ENCODE measurements at regions not wholly inside any gene's neighbourhood (a gene's known extent, or its start where the extent isn't known, plus 50 kb on each side); places are given as distances from the start of the nearest gene placed in this dataset.

- Mint-ChIP-seq H3K27me3 (peaks cover 5% of the 10 kb centered on the region), H3K36me3 (ENCODE audit: low read depth) (peaks cover 4% of the 10 kb centered on the region), H3K4me1 (ENCODE audit: low read depth) (peaks cover 27% of the 10 kb centered on the region), H3K9me3 (peaks cover 16% of the 10 kb centered on the region), H3K27ac (peak overlapping the region; percentile 78), H3K4me3 (peak overlapping the region; percentile 5)
Measured at GRCh38 chr17:72421128-72422092, 300.6 kb downstream of the SOX9 start.

DNA sequence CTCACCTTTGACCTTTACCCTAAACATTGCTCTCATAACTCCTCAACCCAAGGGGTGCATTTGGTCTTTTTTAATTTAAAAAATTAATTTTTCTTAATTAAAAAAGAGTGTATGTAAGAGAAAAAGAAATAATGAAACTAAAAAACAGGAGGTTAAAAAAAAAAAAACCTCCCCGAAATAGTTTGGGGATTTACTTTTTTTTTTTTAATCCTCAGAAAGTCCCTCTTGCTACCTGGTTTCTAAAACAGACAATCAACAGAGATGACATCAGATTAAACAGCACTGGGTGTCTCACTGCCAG, 301.3 kb downstream of the SOX9 start:
- Mint-ChIP-seq H3K27me3 (peaks cover 5% of the 10 kb centered on the region), H3K4me3 (no peak overlapping the region), H3K27ac (no peak overlapping the region), H3K4me1 (ENCODE audit: low read depth) (peaks cover 27% of the 10 kb centered on the region), H3K9me3 (peaks cover 11% of the 10 kb centered on the region), H3K36me3 (ENCODE audit: low read depth) (peaks cover 4% of the 10 kb centered on the region)

DNA sequence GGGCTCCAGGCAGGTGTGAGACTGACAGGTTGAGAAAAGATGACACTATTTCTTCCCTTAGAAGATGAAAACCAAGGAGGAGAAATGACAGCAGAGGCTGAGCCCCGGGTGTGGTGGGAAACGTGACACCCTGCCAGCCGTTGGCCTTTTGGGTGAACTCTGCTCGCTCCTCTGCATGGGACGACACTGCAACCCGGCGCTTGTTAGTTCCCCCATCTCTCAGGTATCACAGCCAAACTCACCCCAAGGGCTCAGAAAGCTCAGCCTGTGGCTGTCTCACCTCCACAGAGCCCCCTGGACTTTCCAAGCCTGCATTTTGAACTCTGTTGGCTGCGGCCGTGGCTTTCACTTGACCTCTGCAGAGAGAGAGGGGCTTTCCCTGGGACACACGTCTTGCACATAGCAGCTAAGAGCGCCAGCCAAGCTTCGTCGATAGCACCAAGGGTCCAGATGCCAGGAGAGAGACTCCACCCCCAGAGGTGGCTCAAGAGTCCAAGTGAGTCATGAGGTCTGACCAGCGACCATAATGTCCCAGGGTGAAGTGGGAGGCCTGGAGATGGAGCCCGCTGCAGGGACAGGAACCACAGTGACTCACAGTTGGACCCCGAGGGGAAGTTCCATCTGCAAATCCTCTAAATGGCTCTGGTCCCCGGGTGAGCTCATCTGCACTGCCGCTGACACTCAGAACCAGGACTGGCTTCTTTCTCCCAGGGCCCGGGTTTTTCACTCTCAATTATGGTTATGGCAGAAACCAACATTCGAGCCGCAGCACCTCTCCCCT, 301.9 kb downstream of the SOX9 start:
- H3K9me3 Mint-ChIP-seq = peaks cover 11% of the 10 kb centered on the region
- H3K4me3 Mint-ChIP-seq = no peak overlapping the region
- peaks cover 4% of the 10 kb centered on the region for H3K36me3 Mint-ChIP-seq (ENCODE audit: low read depth)
- H3K27ac Mint-ChIP-seq = peak overlapping the region; percentile 58
- peaks cover 27% of the 10 kb centered on the region for H3K4me1 Mint-ChIP-seq (ENCODE audit: low read depth)
- peaks cover 5% of the 10 kb centered on the region for H3K27me3 Mint-ChIP-seq

DNA sequence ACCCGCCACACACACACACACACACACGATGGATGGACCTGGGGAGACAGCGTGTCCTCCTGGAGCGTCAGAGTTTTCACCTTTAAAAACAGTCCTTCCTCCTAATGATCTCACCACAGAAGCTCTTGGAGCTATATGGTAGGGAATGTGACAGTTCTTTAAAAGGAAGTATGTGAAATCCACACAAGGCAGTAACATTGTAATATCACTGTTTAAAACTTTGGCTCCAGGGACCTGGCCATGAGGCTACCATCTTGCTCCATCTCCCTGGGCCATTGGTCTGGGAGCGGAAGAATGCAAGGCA, 302.4 kb downstream of the SOX9 start:
- Mint-ChIP-seq H3K27me3 (peaks cover 2% of the 10 kb centered on the region), H3K4me1 (ENCODE audit: low read depth) (peaks cover 27% of the 10 kb centered on the region), H3K4me3 (no peak overlapping the region)

DNA sequence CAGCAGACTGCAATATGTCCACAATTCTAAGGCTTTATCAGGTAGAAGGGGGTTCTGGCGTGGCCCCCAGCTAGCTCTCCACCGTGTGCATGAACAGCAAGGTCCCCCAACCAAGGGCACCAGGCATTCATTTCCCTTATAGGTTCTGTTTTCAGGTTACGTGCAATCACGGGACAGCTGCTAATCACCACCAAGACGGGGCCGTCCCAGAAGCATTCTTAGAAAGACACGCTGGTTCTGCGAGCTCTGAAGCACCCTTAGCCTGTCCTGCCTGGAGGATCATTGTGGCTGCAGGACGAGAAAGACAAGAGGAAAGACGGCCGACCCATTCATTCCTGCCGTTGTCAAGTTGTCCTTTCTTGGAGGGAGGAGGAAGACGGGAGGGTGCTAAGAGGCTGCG, 302.9 kb downstream of the SOX9 start:
- no peaks in the 10 kb centered on the region for H3K27me3 Mint-ChIP-seq
- H3K36me3 Mint-ChIP-seq (ENCODE audit: low read depth) = no peaks in the 10 kb centered on the region
- peaks cover 27% of the 10 kb centered on the region for H3K4me1 Mint-ChIP-seq (ENCODE audit: low read depth)
- no peak overlapping the region for H3K27ac Mint-ChIP-seq
- peaks cover 5% of the 10 kb centered on the region for H3K9me3 Mint-ChIP-seq
- H3K4me3 Mint-ChIP-seq = no peak overlapping the region

More for the DNA sequence above, 302.4 kb downstream of the SOX9 start:
- H3K36me3 Mint-ChIP-seq (ENCODE audit: low read depth) = peaks cover 2% of the 10 kb centered on the region
- H3K27ac Mint-ChIP-seq = no peak overlapping the region
- H3K9me3 Mint-ChIP-seq = peaks cover 8% of the 10 kb centered on the region

GRCh38 chr17:72424505-72425117, 303.8 kb downstream of the SOX9 start:
- no peak overlapping the region for H3K27ac Mint-ChIP-seq
- H3K27me3 Mint-ChIP-seq = no peaks in the 10 kb centered on the region
- no peak overlapping the region for H3K4me3 Mint-ChIP-seq
- peaks cover 27% of the 10 kb centered on the region for H3K4me1 Mint-ChIP-seq (ENCODE audit: low read depth)
- no peaks in the 10 kb centered on the region for H3K36me3 Mint-ChIP-seq (ENCODE audit: low read depth)
- no peaks in the 10 kb centered on the region for H3K9me3 Mint-ChIP-seq

DNA sequence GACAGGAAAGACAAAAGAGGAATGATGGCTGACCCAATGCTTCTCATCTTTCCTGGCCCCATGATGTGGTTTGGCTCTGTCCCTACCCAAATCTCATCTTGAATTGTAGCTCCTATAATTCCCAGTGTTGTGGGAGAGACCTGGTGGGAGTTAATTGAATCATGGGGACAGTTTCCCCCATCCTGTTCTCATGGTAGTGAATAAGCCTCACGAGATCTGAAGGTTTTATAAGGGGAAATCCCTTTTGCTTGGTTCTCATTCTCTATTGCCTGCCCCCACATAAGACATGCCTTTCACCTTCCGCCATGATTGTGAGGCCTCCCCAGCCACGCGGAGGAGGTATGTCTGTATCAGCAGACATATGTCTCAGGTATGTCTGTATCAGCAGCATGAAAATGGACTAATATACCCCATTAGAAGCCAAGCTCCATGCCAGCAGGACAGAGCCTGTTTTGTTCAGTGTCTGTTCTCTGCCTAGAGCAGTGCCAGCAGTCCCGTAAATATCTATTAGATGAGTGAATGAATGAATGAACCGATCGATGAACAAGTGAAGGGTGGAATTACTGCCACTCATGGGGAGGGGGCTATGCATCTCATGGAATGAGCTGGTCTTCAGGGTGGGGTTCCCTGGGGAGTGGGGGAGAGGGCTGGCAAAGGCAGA, 304.4 kb downstream of the SOX9 start:
- Mint-ChIP-seq H3K36me3 (ENCODE audit: low read depth) (no peaks in the 10 kb centered on the region), H3K27ac (no peak overlapping the region), H3K4me3 (no peak overlapping the region), H3K4me1 (ENCODE audit: low read depth) (peaks cover 27% of the 10 kb centered on the region), H3K9me3 (no peaks in the 10 kb centered on the region), H3K27me3 (no peaks in the 10 kb centered on the region)

- H3K27me3 Mint-ChIP-seq = no peaks in the 10 kb centered on the region
- H3K4me3 Mint-ChIP-seq = no peak overlapping the region
- no peaks in the 10 kb centered on the region for H3K9me3 Mint-ChIP-seq
- no peak overlapping the region for H3K27ac Mint-ChIP-seq
- H3K4me1 Mint-ChIP-seq (ENCODE audit: low read depth) = peaks cover 27% of the 10 kb centered on the region
- no peaks in the 10 kb centered on the region for H3K36me3 Mint-ChIP-seq (ENCODE audit: low read depth)
Measured at GRCh38 chr17:72425794-72426168, 305.0 kb downstream of the SOX9 start.

DNA sequence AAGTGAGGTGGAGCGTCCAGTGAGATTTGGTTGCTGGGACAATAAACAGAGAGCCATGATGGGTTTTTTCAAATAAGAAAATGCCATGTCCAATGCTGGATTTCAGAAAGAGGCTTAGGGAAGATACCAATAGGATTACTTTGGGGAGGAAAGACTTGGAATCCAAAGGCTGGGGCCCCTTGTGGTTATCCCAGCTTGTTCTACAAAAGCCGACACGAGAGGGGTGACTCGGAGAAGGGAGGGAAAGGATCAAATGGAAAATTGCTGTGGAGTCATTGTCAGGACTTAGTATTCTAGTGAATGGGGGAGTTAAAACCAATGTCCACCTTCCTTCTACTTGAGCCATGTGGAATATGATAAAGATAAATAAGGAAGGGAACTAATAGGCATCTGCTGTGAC, 305.5 kb downstream of the SOX9 start:
- H3K27ac Mint-ChIP-seq = no peak overlapping the region
- no peaks in the 10 kb centered on the region for H3K36me3 Mint-ChIP-seq (ENCODE audit: low read depth)
- no peak overlapping the region for H3K4me3 Mint-ChIP-seq
- H3K9me3 Mint-ChIP-seq = no peaks in the 10 kb centered on the region
- H3K27me3 Mint-ChIP-seq = no peaks in the 10 kb centered on the region
- peaks cover 23% of the 10 kb centered on the region for H3K4me1 Mint-ChIP-seq (ENCODE audit: low read depth)

DNA sequence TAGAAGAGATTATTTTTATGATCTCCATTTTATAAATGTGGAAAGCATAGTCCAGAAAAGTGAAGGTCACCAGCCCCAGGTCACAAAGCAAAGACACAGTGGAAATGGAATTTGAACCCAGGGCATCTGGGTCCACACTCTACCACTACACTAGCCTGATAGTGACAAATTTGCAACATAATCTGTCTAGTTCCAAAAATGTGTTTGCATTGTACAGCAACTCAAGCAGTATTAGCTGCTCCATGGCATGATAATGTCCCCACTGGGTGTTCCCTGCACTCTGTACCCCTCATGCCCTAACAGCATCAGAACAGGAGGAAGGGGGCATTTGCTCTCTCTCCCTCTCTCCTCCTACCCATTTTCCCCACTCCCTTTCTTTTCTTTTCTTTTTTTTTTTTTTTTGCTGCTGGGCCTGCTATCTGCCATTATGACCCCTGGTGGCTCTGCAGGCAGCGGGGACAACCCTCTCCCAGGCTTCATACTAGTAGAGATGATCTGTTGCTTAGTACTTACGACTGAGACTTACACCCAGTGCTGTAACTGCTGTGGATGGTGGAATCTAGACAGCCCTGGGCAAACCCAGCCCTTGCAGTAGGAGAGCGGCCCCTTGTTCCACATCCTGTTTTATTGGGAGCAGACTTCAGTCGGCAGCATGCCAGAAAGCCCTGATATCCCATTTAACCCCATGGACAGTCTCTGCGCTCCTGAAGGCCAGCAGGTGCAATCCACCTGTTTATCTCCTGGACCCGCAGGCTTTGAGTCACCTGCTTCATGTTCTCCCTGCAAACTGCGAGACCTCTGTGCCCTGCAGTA, 306.3 kb downstream of the SOX9 start:
- Mint-ChIP-seq H3K27me3 (no peaks in the 10 kb centered on the region), H3K9me3 (no peaks in the 10 kb centered on the region), H3K4me3 (no peak overlapping the region), H3K36me3 (ENCODE audit: low read depth) (no peaks in the 10 kb centered on the region), H3K4me1 (ENCODE audit: low read depth) (peaks cover 14% of the 10 kb centered on the region), H3K27ac (no peak overlapping the region)

DNA sequence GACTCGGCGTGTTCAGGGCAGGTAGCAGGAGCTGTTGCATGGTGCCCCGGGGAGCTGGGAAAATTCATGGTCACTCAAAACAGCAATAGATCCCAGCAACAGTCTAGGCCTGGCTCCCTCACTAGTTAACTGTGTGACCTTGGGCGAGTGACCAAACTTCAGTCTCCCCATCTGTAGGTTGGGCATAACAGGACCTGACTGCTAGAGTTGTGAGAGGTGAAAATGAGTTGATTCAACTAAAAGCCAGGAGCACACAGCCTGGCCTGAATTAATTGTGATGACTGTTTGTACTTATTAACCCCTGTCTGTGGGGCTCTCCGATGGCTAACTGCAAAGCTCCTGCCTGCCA, 306.9 kb downstream of the SOX9 start:
- H3K4me1 Mint-ChIP-seq (ENCODE audit: low read depth) = peaks cover 12% of the 10 kb centered on the region
- no peak overlapping the region for H3K27ac Mint-ChIP-seq
- no peaks in the 10 kb centered on the region for H3K36me3 Mint-ChIP-seq (ENCODE audit: low read depth)
- no peaks in the 10 kb centered on the region for H3K9me3 Mint-ChIP-seq
- no peak overlapping the region for H3K4me3 Mint-ChIP-seq
- no peaks in the 10 kb centered on the region for H3K27me3 Mint-ChIP-seq

GRCh38 chr17:72429066-72429638, 308.3 kb downstream of the SOX9 start:
- no peaks in the 10 kb centered on the region for H3K36me3 Mint-ChIP-seq (ENCODE audit: low read depth)
- no peaks in the 10 kb centered on the region for H3K27me3 Mint-ChIP-seq
- peaks cover 8% of the 10 kb centered on the region for H3K4me1 Mint-ChIP-seq (ENCODE audit: low read depth)
- H3K9me3 Mint-ChIP-seq = no peaks in the 10 kb centered on the region
- H3K4me3 Mint-ChIP-seq = no peak overlapping the region
- H3K27ac Mint-ChIP-seq = no peak overlapping the region

GRCh38 chr17:72430611-72431432, 310.0 kb downstream of the SOX9 start:
- H3K9me3 Mint-ChIP-seq = no peaks in the 10 kb centered on the region

More at GRCh38 chr17:72430611-72431432, 310.0 kb downstream of the SOX9 start:
- no peaks in the 10 kb centered on the region for H3K36me3 Mint-ChIP-seq (ENCODE audit: low read depth)
- H3K27ac Mint-ChIP-seq = no peak overlapping the region
- no peaks in the 10 kb centered on the region for H3K27me3 Mint-ChIP-seq
- no peak overlapping the region for H3K4me3 Mint-ChIP-seq
- no peaks in the 10 kb centered on the region for H3K4me1 Mint-ChIP-seq (ENCODE audit: low read depth)
